ENCODE measurements at regions not wholly inside any gene's neighbourhood (a gene's known extent, or its start where the extent isn't known, plus 50 kb on each side); places are given as distances from the start of the nearest gene placed in this dataset.

GRCh38 chr3:101970212-101970611, 120.9 kb downstream of the NFKBIZ start:
- TF ChIP-seq CTCF (IDR thresholded peaks at IDR 0.05; ENCODE audit: low read length) = no peak
- TF ChIP-seq EZH2 (optimal IDR thresholded peaks at IDR 0.05; ENCODE audit: low read depth, low read length) = no peak

Measured in MM.1S (cell line).